Epithelial cell of esophagus (primary cell): ENCODE measurements at regions not wholly inside any gene's neighbourhood (a gene's known extent, or its start where the extent isn't known, plus 50 kb on each side); places are given as distances from the start of the nearest gene placed in this dataset.

Source experiments
- DNase-seq: peaks from one replicate; pipeline ENCODE4 v3.0.0; 2010; ENCODE audit warnings: low read depth
- H3K4me3 ChIP-seq: 2 replicates; pipeline ENCODE4 v1.5.1; 2011; ENCODE audit warnings: mild to moderate bottlenecking, low read length, control low read depth
- TF ChIP-seq, protein P1 (sequence below): IDR thresholded peaks from 2 replicates; pipeline ENCODE4 v1.5.1; 2011; ENCODE audit warnings: low read depth, mild to moderate bottlenecking, low read length, control low read depth, inconsistent platforms; ENCODE audit not compliant: insufficient read depth; ENCODE audit errors: missing control alignments

DNA sequence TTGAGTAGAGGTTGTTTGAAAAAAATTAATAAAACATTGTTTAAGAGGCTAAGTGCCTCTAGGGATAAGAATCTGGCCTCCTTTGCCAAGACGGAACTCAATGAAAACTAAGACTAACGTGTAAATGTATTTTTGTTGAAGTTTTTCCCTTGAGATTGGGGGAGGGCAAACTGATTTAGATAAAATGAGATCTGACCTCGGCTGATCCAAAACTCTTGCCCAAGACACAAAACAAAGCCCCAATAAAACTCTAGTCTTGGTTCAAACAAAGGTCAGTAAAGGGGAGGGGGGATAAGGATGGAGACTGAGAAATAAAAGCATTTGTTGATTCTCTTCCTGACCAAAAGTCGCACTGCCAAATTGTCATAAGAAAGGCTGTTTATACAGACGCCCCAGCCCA lies 134.8 kb upstream of the DPT start:
- H3K4me3 ChIP-seq, result no peak overlapping the region
- TF ChIP-seq, protein P1, sequence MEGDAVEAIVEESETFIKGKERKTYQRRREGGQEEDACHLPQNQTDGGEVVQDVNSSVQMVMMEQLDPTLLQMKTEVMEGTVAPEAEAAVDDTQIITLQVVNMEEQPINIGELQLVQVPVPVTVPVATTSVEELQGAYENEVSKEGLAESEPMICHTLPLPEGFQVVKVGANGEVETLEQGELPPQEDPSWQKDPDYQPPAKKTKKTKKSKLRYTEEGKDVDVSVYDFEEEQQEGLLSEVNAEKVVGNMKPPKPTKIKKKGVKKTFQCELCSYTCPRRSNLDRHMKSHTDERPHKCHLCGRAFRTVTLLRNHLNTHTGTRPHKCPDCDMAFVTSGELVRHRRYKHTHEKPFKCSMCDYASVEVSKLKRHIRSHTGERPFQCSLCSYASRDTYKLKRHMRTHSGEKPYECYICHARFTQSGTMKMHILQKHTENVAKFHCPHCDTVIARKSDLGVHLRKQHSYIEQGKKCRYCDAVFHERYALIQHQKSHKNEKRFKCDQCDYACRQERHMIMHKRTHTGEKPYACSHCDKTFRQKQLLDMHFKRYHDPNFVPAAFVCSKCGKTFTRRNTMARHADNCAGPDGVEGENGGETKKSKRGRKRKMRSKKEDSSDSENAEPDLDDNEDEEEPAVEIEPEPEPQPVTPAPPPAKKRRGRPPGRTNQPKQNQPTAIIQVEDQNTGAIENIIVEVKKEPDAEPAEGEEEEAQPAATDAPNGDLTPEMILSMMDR, result no peak
- no peak for DNase-seq

DNA sequence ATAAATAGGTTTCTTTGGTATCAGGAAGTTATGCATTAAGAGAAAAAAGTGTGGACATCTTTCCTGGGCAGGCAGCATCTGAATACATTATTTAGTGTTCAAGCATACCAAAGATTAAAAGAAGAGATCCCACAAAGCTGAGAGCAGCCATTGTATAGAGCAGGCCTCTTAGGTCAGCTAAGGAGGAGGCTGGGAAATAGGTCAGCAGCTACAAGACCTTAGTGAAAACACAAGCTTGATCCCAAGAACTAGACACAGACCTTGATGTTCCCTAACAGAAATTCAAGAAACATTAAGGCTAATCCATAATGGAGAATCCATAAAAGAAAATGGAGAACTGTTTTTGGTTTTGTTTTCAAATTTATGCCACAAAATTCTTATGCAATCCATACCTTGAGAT lies 135.3 kb upstream of the DPT start:
- H3K4me3 ChIP-seq, result no peak overlapping the region
- DNase-seq, result no peak
- TF ChIP-seq, protein P1, result no peak

DNA sequence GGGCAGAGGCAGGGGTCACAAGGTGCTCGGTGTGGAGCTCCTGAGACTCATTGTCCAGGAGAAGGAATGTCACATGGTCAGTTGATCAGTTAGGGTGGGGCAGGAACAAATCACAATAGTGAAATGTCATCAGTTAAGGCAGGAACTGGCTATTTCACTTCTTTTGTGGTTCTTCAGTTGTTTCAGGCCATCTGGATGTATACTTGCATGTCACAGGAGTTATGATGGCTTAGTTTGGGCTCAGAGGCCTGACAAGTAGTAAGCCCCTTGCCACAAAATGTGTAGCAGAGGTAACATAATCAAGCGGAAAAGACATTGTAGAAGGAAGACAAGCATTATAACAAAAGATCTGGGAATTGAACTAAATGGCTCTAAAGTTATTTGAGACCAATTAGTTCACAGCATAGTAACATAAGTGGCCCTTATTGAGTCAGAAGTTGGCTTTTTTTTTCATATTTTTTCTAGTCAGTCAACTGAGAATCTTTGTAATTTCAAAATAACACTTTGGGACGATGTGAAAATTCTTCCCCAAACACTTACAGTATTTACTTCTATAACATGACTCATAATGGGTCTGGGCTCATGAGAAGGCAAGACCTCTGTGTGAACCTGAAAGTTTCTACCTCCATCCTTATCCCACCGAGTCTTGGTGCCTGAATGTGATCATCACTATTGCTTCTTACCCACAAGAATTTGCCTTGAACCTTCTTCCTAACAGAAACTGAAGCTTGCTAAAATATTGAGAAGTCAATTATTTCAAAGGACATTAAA lies 137.0 kb upstream of the DPT start:
- TF ChIP-seq, protein P1, result no peak
- H3K4me3 ChIP-seq, result no peak overlapping the region

DNA sequence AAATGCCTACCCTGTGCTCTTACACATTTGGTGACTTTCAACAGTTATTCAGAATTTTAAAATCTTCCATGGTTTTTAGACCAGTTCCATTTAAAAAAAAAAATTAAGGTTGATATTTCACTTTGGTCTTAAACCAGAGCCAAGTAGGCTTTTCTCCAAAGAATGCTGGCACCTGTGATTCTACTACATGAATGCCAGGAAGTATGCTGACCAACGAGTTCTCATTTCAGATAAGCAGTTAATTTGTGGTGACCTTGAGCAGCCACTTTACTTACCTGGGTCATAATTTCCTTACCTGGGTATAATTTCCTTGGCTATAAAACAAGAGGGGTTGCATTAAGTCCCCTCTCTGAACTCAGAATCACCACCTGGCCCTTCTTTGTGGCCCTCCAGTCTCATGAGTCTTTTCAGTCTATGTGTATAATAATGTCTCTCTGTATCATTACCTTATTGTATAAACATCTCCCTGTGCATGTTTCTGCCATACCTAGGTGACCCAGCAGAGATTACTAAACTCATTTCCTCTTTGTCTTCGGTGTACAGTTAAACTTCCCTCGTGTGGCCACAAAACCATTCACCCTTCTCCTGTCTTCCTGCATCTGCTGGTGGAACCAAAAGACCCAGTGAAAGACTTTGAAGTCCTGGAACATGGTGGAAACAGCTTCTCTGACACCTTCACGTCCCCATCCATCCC lies 139.1 kb upstream of the DPT start:
- DNase-seq, result no peak
- H3K4me3 ChIP-seq, result no peak overlapping the region
- TF ChIP-seq, protein P1, result no peak

More for the DNA sequence above, 137.0 kb upstream of the DPT start:
- DNase-seq, result no peak

DNA sequence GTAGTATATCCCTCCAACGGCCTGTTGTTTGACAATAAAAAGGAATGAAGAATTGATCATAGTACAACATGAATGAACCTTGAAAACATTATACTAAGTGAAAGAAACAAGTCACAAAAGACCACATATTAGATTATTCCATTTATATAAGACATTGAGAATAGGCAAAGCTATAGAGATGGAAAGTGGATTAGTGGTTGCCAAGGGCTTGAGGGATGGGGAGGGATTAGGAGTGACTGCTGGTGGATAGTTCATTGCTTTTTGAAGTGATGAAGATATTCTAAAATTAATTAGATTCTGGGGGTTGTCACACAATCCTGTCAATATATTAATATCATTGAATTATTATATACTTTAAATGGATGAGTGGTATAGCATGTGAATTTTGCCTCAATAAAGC lies 142.5 kb upstream of the DPT start:
- TF ChIP-seq, protein P1, result no peak
- H3K4me3 ChIP-seq, result no peak overlapping the region

DNA sequence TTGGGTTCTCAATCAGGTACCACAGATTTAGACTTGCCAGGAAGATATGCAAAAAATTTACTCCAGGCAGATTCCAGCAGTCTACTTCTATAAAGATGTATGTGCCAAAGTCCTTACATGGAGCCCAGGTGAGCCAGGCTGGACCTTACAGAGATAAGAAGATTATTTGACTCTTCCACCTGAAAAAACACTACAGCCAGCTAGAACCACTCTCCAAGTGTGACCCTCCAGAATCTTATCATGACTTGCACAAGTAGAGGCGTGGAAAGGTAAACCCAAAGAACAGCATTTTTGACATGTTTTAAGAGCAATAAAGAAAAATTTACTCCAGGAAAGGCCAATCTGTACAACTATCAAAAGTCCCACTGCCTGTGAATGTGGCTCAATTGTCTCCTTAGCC lies 146.8 kb upstream of the DPT start:
- H3K4me3 ChIP-seq, result no peak overlapping the region
- TF ChIP-seq, protein P1, result no peak

More for the DNA sequence above, 142.5 kb upstream of the DPT start:
- no peak for DNase-seq

More for the DNA sequence above, 146.8 kb upstream of the DPT start:
- DNase-seq, result no peak
